Left hindlimb (tissue), 1 donor: ENCODE measurements at regions not wholly inside any gene's neighbourhood (a gene's known extent, or its start where the extent isn't known, plus 50 kb on each side); places are given as distances from the start of the nearest gene placed in this dataset.
A peak's percentile ranks its signal among the peaks of the same experiment; 100 is the strongest.

Experiments used
- DNase-seq: peaks from one replicate; pipeline ENCODE4 v3.0.0-alpha.2; 2018

DNA sequence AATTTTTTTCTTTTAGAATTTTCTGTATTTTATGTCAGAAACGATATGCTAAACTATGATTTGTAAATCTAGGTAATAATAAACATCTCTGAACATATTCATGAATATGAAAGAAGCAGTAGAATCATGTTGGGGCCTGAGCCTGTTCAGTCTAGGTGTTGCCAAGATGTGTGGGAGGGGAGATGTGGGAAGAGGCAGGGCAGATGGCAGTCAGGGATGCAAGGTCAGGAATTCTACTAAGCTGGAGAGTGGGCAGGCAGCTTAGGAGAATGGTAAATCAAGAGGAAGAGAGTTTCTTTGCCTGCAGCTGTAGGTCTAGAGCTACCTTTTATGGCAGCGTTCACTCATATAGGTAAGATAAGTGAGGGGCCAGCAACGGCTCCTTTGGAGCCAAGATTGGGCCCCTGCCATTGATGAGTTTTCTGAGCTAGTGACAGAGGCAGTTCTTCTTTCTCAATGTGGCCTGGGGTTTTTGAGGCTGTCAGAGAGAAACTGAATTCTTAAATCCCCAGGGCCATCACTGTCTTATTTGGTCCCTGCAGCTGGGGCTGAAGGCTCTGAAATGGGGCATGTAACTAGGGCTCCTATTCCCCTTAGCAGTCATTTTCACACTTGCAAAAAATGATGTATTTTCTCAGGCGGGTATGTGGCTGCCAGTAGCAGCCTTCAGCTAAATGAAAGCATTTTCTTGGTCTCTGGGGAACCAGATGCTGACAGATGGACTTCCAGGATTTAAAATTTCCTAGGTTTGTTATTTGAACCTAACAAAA is 232.8 kb downstream of the PIK3C3 start:
- DNase-seq = no peak

DNA sequence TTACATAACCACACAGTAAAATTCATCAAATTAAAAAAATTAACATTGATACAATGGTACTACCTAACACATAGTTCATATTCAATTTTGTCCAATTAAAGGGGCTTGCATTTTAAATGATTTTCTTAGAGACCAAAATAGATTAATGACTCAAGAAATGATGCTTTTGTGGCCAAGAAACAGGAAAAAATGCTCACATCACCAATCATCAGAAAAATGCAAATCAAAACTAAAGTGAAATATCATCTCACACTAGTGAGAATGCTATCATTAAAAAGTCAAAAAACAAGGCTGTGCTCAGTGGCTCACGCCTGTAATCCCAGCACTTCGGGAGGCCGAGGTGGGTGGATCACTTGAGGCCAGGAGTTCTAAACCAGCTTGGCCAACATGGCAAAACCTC is 235.6 kb downstream of the PIK3C3 start:
- DNase-seq = no peak

GRCh38 chr18:42192251-42193248 is 237.5 kb downstream of the PIK3C3 start:
- DNase-seq = no peak

DNA sequence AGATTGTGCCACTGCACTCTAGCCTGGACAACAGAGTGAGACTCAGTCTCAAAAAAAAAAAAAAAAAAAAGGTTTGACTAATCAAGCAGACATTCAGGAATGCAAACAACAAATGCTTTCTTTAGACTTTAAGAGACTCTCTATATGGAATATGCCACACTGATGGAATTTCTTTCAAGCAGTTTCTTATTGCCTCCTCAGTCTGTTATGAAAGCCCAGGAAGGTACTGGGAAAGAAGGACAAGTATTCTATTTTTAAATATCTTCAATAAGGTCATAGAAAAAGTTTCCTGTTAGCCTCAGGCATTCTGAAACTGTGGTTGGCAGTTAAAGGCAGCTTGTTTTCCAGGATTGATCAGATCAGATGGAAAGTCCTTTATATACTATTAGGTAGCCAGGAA is 241.6 kb downstream of the PIK3C3 start:
- DNase-seq = no peak

- no peak for DNase-seq
These were observed 246.1 kb downstream of the PIK3C3 start for GRCh38 chr18:42201137-42201536.

DNA sequence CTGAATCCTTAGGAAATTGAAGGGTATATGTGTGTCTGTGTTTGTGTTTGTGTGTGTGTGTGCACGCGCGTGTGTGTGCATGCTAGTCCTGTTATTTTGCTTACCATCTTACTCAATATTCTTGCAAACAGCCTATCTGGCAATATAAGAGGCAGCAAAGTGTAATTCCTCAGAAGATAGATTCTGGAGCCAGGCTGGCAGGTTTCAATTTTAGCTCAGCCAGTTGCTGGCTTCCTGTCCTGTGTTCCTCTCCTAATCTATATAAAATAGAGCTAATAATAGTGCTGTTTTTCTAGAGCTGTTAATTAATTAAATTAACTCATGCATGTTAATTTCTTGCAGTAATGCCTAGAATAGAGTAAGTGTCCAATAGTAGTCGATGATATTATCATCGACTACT is 256.2 kb downstream of the PIK3C3 start:
- no peak for DNase-seq

- no peak for DNase-seq
These were observed 267.5 kb downstream of the PIK3C3 start for GRCh38 chr18:42222557-42222956.

GRCh38 chr18:42228581-42228980 is 273.5 kb downstream of the PIK3C3 start:
- no peak for DNase-seq

DNA sequence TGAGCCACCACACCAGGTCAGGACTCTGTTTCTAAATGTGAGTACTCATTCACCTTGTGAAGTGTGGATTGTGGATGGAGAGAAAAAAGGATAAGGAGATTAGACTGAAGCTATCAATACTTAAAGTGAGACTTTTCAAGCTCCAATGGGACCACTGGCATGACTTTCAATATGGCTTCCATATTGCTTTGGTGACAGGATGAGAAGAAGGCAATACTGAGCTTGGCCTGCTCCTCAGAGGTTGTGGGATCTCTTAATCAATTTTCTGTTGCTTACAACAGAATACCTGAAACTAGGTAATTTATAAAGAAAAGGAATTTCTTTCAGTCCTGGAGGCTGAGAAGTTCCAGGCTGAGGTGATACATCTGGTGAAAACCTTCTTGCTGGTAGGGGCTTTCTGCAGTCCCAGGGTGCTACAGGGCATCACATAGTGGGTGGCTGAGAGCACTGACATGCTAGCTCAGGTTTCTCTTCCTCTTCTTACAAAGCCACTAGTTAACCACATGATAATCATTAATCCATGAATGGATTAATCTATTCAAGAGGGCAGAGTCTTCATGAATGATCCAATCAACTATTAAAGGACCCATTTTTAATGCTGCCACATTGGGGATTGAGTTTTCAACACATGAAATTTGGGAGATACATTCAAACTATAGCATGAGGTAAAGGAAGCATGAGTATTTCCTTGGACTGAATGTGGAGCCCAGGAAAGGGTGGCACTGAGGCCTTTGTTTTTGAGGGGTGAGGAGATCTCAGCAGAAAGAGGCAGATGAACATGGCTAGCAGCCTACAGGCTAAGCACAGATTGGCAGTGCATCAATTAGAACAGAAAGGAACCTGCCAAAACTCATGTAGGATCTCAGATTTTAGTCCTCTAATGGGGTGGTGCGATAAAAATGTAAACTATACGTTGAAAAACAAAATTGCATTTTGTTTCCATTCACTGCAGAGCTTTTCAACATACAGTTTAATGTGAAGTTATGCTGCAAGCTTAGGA is 274.5 kb downstream of the PIK3C3 start:
- no peak for DNase-seq

DNA sequence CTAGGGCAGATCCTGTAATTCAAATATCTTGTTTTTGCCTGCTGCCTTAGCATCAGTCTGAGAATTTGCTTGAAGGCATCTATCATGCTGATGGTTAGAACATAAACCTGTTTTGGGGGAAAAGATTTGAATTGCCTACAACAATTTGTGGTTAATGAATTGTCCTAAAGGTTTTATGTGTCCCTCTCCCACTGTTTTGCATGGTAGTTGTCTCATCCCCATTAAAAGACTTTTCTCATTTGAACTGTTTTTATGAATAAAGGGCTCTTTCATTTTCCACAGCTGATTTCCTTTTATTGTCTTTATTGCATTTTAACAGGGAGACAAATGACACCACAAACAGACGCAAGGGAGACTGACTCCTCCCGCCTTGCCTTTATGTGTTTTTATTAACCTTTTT is 275.6 kb downstream of the PIK3C3 start:
- no peak for DNase-seq

GRCh38 chr18:42231284-42231683 is 276.2 kb downstream of the PIK3C3 start:
- DNase-seq = no peak

GRCh38 chr18:42231796-42232195 is 276.8 kb downstream of the PIK3C3 start:
- no peak for DNase-seq

- no peak for DNase-seq
These were observed 278.9 kb downstream of the PIK3C3 start for GRCh38 chr18:42233908-42234307.

- no peak for DNase-seq
These were observed 287.7 kb downstream of the PIK3C3 start for GRCh38 chr18:42242758-42243157.

DNA sequence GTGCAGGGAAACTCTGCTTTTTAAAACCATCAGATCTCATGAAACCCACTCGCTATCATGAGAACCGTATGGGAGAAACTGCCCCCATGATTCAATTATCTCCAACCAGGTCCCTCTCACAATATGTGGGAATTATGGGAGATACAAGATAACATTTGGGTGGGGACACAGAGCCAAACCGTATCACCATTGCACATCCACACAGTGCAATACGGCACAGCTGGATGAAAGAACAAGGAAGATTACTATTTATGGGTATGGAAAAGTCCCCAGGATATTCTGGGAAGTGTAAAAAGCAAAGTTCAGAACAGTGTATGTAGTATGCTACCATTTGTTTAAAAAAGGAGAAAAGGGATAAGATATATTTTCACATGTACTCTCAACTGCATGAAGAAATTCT is 290.1 kb downstream of the PIK3C3 start:
- no peak for DNase-seq

DNA sequence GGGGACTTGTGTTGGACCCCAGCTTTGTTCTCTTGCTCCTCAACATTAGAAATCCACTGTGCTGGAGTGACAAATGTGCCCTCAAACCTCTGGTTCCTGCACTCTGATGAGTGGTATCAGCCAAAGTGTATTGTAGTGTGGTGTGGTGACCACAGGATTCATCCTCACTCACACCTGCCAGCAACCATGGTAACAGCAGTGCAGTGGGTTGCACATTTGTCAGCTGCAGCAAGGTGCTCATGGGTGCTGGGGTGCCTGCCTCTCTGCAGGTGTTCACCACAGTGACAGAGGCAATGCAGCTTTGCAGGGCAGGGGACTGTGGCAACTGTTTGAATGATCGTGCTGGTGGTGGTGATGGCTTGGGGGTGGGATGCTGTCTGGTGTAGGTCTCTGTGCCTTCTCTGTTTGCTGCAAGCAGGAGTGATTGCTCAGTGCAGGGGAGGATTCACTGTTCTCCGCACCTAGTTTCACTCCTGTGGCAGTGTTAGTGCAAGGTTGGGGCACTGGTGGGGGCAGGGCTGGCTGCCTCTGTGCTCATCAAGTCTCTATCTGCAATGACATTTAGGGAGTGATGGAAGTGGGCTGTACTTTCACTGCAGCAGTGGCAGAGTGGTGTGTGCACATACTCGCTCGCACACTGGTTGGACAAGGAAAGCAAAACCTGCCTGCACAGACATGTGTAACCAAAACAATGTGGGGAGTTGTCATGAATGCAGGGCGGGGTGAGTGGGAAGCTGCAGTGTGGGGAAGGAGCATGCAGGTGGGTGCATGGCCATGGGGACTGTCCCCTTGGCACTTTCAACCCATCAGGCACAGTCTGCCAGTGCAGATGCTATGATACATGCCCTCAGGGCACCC is 301.1 kb downstream of the PIK3C3 start:
- DNase-seq = no peak

GRCh38 chr18:42258301-42258965 is 303.4 kb downstream of the PIK3C3 start:
- DNase-seq = no peak

GRCh38 chr18:42261731-42262130 is 306.7 kb downstream of the PIK3C3 start:
- DNase-seq = no peak

DNA sequence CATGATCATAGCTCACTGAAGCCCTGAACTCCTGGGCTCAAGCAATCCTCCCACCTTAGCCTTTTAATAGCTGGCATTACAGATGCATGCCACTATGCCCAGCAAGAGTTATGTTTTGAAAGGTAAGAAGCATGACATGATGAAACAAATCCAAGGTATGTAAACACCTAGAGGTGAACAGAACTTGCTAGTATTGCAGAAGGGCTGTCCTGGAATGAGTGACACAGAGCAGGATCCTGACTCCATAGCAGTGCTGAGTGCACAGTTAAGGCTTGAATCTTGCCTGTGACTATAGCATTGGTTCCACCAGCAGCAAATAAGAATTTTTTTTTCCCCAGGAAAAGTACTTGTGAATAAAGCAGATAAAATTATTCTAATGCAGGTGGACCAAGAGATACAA is 309.5 kb downstream of the PIK3C3 start:
- DNase-seq = no peak

GRCh38 chr18:42268186-42268725 is 313.2 kb downstream of the PIK3C3 start:
- no peak for DNase-seq

DNA sequence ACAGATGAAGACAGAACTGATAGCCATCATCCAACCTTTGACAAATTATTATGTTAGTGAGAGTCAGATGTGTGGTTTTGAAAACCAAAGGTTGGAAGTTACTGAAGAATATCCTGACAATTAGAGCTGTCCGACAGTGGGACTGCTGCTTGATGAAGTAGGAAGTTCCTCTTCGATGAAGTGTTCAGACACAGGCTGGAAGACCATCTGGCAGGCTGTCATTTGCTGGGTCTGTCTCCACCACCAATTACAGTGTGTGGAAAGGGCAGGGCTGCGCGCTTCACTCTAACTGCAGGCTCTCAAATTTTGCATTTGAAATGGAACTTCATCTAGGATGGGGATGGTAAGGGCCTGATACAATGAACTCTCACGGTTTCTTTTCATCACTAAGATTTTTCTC is 313.8 kb downstream of the PIK3C3 start:
- DNase-seq = peak; percentile 38
